Right renal cortex interstitium (tissue), 3 donors: ENCODE measurements at regions not wholly inside any gene's neighbourhood (a gene's known extent, or its start where the extent isn't known, plus 50 kb on each side); places are given as distances from the start of the nearest gene placed in this dataset.

Experiments
- DNase-seq, 3 donors: peaks; one replicate each; pipeline ENCODE4 v3.0.0-alpha.2; 2013; ENCODE audit warnings: low read depth in 3 of 3, low spot score in 2 of 3

GRCh38 chr10:36638462-36639155 lies 486.8 kb upstream of the ANKRD30A start:
- DNase-seq: no peak

GRCh38 chr10:36636879-36637278 lies 488.5 kb upstream of the ANKRD30A start:
- DNase-seq: no peak

- DNase-seq: no peak
Observed at GRCh38 chr10:36636285-36636839, 489.0 kb upstream of the ANKRD30A start.

- DNase-seq: no peak
Observed at GRCh38 chr10:36634916-36635315, 490.5 kb upstream of the ANKRD30A start.

- DNase-seq: no peak
Observed at GRCh38 chr10:36630267-36630666, 495.1 kb upstream of the ANKRD30A start.

- no peak for DNase-seq
Observed at GRCh38 chr10:36629476-36629875, 495.9 kb upstream of the ANKRD30A start.

- peak in 1 of 3 donors; percentile 7 for DNase-seq
Observed at GRCh38 chr10:36624551-36625100, 500.8 kb upstream of the ANKRD30A start.

GRCh38 chr10:36621346-36621745 lies 504.1 kb upstream of the ANKRD30A start:
- no peak for DNase-seq

- DNase-seq: no peak
Observed at GRCh38 chr10:36612436-36612835, 513.0 kb upstream of the ANKRD30A start.

- no peak for DNase-seq
Observed at GRCh38 chr10:36608866-36609265, 516.5 kb upstream of the ANKRD30A start.

- no peak for DNase-seq
Observed at GRCh38 chr10:36608251-36608650, 517.1 kb upstream of the ANKRD30A start.

- no peak for DNase-seq
Observed at GRCh38 chr10:36606234-36606839, 519.1 kb upstream of the ANKRD30A start.

GRCh38 chr10:36604316-36604715 lies 521.1 kb upstream of the ANKRD30A start:
- DNase-seq: no peak

- no peak for DNase-seq
Observed at GRCh38 chr10:36603688-36604087, 521.7 kb upstream of the ANKRD30A start.

- no peak for DNase-seq
Observed at GRCh38 chr10:36602374-36602773, 523.0 kb upstream of the ANKRD30A start.

- no peak for DNase-seq
Observed at GRCh38 chr10:36597756-36598320, 527.6 kb upstream of the ANKRD30A start.

GRCh38 chr10:36592964-36593363 lies 532.4 kb upstream of the ANKRD30A start:
- no peak for DNase-seq

- DNase-seq: no peak
Observed at GRCh38 chr10:36591436-36591835, 534.0 kb upstream of the ANKRD30A start.

- no peak for DNase-seq
Observed at GRCh38 chr10:36583690-36584089, 541.7 kb upstream of the ANKRD30A start.

GRCh38 chr10:36581237-36581636 lies 544.2 kb upstream of the ANKRD30A start:
- DNase-seq: no peak

GRCh38 chr10:36578306-36578705 lies 547.1 kb upstream of the ANKRD30A start:
- no peak for DNase-seq

GRCh38 chr10:36577126-36577525 lies 548.3 kb upstream of the ANKRD30A start:
- DNase-seq: no peak
